GM23338 (cell line): ENCODE measurements at regions not wholly inside any gene's neighbourhood (a gene's known extent, or its start where the extent isn't known, plus 50 kb on each side); places are given as distances from the start of the nearest gene placed in this dataset.
A peak's percentile ranks its signal among the peaks of the same experiment; 100 is the strongest.

Source experiments
- ATAC-seq: fragments of 200-7000 bp; cut with Tn5 transposase; 3 replicates; pipeline ENCODE4 v1.9.1; 2020
- DNase-seq: peaks from one replicate; pipeline ENCODE4 v3.0.0-alpha.2; 2015; ENCODE audit warnings: low spot score
- H2AFZ ChIP-seq: fragments of 200-600 bp; sonication (generic); 2 replicates; pipeline ENCODE4 v1.8.0; 2016; ENCODE audit warnings: antibody characterized with exemption, mild to moderate bottlenecking, moderate library complexity
- H3F3A ChIP-seq: fragments of 200-600 bp; sonication (generic); replicated peaks from 2 replicates; pipeline ENCODE4 v1.8.0; 2017; ENCODE audit warnings: antibody characterized with exemption, mixed run types, low read depth
- H3K27ac ChIP-seq: fragments of 200-600 bp; sonication (generic); 2 replicates; pipeline ENCODE4 v1.6.1; 2016; ENCODE audit warnings: low read depth
- H3K27me3 ChIP-seq: fragments of 200-600 bp; sonication (generic); 2 replicates; pipeline ENCODE4 v1.8.0; 2016; ENCODE audit warnings: mild to moderate bottlenecking, mixed run types, moderate library complexity; ENCODE audit not compliant: insufficient read depth
- H3K36me3 ChIP-seq: fragments of 200-600 bp; sonication (generic); 2 replicates; pipeline ENCODE4 v1.8.0; 2016; ENCODE audit warnings: mild to moderate bottlenecking; ENCODE audit not compliant: insufficient read depth
- H3K4me1 ChIP-seq: fragments of 200-600 bp; sonication (generic); 2 replicates; pipeline ENCODE4 v1.8.0; 2016; ENCODE audit warnings: mild to moderate bottlenecking, moderate library complexity; ENCODE audit not compliant: insufficient read depth
- H3K4me2 ChIP-seq: fragments of 200-600 bp; sonication (generic); 2 replicates; pipeline ENCODE4 v1.7.1; 2017; ENCODE audit warnings: mixed run types
- H3K4me3 ChIP-seq: fragments of 200-600 bp; sonication (generic); 2 replicates; pipeline ENCODE4 v1.6.1; 2016; ENCODE audit warnings: mixed run types
- H3K79me2 ChIP-seq: fragments of 200-600 bp; sonication (generic); replicated peaks from 2 replicates; pipeline ENCODE4 v1.8.0; 2017; ENCODE audit warnings: mild to moderate bottlenecking; ENCODE audit not compliant: insufficient read depth
- H3K9me2 ChIP-seq: fragments of 200-600 bp; sonication (generic); 2 replicates; pipeline ENCODE4 v1.8.0; 2017; ENCODE audit not compliant: insufficient read depth
- H4K20me1 ChIP-seq: fragments of 200-600 bp; sonication (generic); replicated peaks from 2 replicates; pipeline ENCODE4 v1.8.0; 2017; ENCODE audit warnings: mild to moderate bottlenecking; ENCODE audit not compliant: insufficient read depth
- H3K27ac Mint-ChIP-seq: 2 replicates; pipeline ENCODE4 v1.8.0; 2020; ENCODE audit warnings: inconsistent platforms, mild to moderate bottlenecking, moderate library complexity, mixed read lengths
- H3K27me3 Mint-ChIP-seq: 3 replicates; pipeline ENCODE4 v1.8.0; 2022; ENCODE audit warnings: low read depth, mild to moderate bottlenecking, moderate library complexity, mixed read lengths, inconsistent platforms; ENCODE audit not compliant: insufficient read depth, poor library complexity
- H3K36me3 Mint-ChIP-seq: 3 replicates; pipeline ENCODE4 v1.8.0; 2021; ENCODE audit warnings: low read depth, mild to moderate bottlenecking, inconsistent platforms, moderate library complexity, mixed read lengths
- H3K4me1 Mint-ChIP-seq: 3 replicates; pipeline ENCODE4 v1.8.0; 2020; ENCODE audit warnings: mild to moderate bottlenecking, inconsistent platforms, mixed read lengths
- H3K4me3 Mint-ChIP-seq: 3 replicates; pipeline ENCODE4 v1.8.0; 2021; ENCODE audit warnings: moderate library complexity, mild to moderate bottlenecking, inconsistent platforms, mixed read lengths
- H3K9me3 Mint-ChIP-seq: 3 replicates; pipeline ENCODE4 v1.8.0; 2020; ENCODE audit warnings: moderate library complexity, mild to moderate bottlenecking, inconsistent platforms, mixed read lengths
- CREB1 ChIP-seq: fragments of 250-450 bp; sonication (Bioruptor Pico); IDR thresholded peaks from 2 replicates; pipeline ENCODE4 v1.5.0; 2020; ENCODE audit warnings: low read depth, mild to moderate bottlenecking, moderate library complexity
- CTCF ChIP-seq, 2 experiments: fragments of 200-600 bp in 1 of 2; sonication (generic) in 1 of 2; conservative IDR thresholded peaks; 2 replicates each; pipeline versions ENCODE4 v1.5.1 to v1.6.1; 2016 to 2017; ENCODE audit warnings: antibody characterized with exemption in 2 of 2, low read depth in 2 of 2, mild to moderate bottlenecking in 2 of 2, moderate library complexity in 1 of 2
- EZH2 ChIP-seq: fragments of 200-600 bp; sonication (generic); IDR thresholded peaks from one replicate; pipeline ENCODE4 v1.8.0; 2017; ENCODE audit warnings: antibody characterized with exemption, mild to moderate bottlenecking, low read depth; ENCODE audit not compliant: unreplicated experiment
- EZH2phosphoT487 ChIP-seq: fragments of 200-600 bp; sonication (generic); IDR thresholded peaks from one replicate; pipeline ENCODE4 v1.8.1; 2018; ENCODE audit warnings: antibody characterized with exemption; ENCODE audit not compliant: unreplicated experiment
- JUNB ChIP-seq: IDR thresholded peaks from one replicate; pipeline ENCODE4 v1.6.1; 2016; ENCODE audit warnings: antibody characterized with exemption; ENCODE audit not compliant: unreplicated experiment
- NANOG ChIP-seq: IDR thresholded peaks from 2 replicates; pipeline ENCODE4 v1.6.1; 2016; ENCODE audit warnings: antibody characterized with exemption, borderline replicate concordance
- POLR2AphosphoS5 ChIP-seq: IDR thresholded peaks from 2 replicates; pipeline ENCODE4 v1.6.1; 2016; ENCODE audit warnings: antibody characterized with exemption, low read depth
- REST ChIP-seq: IDR thresholded peaks from one replicate; pipeline ENCODE4 v1.6.1; 2018; ENCODE audit warnings: antibody characterized with exemption; ENCODE audit not compliant: unreplicated experiment
- STAT1 ChIP-seq: IDR thresholded peaks from one replicate; pipeline ENCODE4 v1.6.1; 2016; ENCODE audit warnings: antibody characterized with exemption; ENCODE audit not compliant: unreplicated experiment
- ZNF114 ChIP-seq: fragments of 250-450 bp; sonication (Bioruptor Pico); IDR thresholded peaks from 2 replicates; pipeline ENCODE4 v1.5.0; 2020; ENCODE audit warnings: mild to moderate bottlenecking, moderate library complexity
- ZNF331 ChIP-seq: fragments of 250-450 bp; sonication (Bioruptor Pico); IDR thresholded peaks from 2 replicates; pipeline ENCODE4 v1.5.0; 2020; ENCODE audit warnings: low read depth, mild to moderate bottlenecking, moderate library complexity
- TF ChIP-seq, protein P1 (sequence below): fragments of 250-450 bp; sonication (Bioruptor Pico); IDR thresholded peaks from 2 replicates; pipeline ENCODE4 v1.5.0; 2020; ENCODE audit warnings: mild to moderate bottlenecking, moderate library complexity
- TF ChIP-seq, protein P2 (sequence below): IDR thresholded peaks from 2 replicates; pipeline ENCODE4 v1.6.1; 2016; ENCODE audit warnings: antibody characterized with exemption

GRCh38 chr13:39123578-39123977, 85.3 kb downstream of the NHLRC3 start (continued):
- TF ChIP-seq, protein P1, sequence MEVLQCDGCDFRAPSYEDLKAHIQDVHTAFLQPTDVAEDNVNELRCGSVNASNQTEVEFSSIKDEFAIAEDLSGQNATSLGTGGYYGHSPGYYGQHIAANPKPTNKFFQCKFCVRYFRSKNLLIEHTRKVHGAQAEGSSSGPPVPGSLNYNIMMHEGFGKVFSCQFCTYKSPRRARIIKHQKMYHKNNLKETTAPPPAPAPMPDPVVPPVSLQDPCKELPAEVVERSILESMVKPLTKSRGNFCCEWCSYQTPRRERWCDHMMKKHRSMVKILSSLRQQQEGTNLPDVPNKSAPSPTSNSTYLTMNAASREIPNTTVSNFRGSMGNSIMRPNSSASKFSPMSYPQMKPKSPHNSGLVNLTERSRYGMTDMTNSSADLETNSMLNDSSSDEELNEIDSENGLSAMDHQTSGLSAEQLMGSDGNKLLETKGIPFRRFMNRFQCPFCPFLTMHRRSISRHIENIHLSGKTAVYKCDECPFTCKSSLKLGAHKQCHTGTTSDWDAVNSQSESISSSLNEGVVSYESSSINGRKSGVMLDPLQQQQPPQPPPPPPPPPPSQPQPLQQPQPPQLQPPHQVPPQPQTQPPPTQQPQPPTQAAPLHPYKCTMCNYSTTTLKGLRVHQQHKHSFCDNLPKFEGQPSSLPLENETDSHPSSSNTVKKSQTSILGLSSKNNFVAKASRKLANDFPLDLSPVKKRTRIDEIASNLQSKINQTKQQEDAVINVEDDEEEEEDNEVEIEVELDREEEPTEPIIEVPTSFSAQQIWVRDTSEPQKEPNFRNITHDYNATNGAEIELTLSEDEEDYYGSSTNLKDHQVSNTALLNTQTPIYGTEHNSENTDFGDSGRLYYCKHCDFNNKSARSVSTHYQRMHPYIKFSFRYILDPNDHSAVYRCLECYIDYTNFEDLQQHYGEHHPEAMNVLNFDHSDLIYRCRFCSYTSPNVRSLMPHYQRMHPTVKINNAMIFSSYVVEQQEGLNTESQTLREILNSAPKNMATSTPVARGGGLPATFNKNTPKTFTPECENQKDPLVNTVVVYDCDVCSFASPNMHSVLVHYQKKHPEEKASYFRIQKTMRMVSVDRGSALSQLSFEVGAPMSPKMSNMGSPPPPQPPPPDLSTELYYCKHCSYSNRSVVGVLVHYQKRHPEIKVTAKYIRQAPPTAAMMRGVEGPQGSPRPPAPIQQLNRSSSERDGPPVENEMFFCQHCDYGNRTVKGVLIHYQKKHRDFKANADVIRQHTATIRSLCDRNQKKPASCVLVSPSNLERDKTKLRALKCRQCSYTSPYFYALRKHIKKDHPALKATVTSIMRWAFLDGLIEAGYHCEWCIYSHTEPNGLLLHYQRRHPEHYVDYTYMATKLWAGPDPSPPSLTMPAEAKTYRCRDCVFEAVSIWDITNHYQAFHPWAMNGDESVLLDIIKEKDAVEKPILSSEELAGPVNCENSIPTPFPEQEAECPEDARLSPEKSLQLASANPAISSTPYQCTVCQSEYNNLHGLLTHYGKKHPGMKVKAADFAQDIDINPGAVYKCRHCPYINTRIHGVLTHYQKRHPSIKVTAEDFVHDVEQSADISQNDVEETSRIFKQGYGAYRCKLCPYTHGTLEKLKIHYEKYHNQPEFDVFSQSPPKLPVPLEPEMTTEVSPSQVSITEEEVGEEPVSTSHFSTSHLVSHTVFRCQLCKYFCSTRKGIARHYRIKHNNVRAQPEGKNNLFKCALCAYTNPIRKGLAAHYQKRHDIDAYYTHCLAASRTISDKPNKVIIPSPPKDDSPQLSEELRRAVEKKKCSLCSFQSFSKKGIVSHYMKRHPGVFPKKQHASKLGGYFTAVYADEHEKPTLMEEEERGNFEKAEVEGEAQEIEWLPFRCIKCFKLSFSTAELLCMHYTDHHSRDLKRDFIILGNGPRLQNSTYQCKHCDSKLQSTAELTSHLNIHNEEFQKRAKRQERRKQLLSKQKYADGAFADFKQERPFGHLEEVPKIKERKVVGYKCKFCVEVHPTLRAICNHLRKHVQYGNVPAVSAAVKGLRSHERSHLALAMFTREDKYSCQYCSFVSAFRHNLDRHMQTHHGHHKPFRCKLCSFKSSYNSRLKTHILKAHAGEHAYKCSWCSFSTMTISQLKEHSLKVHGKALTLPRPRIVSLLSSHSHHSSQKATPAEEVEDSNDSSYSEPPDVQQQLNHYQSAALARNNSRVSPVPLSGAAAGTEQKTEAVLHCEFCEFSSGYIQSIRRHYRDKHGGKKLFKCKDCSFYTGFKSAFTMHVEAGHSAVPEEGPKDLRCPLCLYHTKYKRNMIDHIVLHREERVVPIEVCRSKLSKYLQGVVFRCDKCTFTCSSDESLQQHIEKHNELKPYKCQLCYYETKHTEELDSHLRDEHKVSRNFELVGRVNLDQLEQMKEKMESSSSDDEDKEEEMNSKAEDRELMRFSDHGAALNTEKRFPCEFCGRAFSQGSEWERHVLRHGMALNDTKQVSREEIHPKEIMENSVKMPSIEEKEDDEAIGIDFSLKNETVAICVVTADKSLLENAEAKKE (CRISPR knock-in tag) = no peak
- no peak for TF ChIP-seq EZH2phosphoT487

GRCh38 chr13:39129213-39129612, 91.0 kb downstream of the NHLRC3 start:
- no peak for DNase-seq
- H3K27me3 Mint-ChIP-seq = no peaks in the 10 kb centered on the region
- Histone ChIP-seq H2AFZ (peak overlapping the region; percentile 25), H3K4me3 (no peak overlapping the region), H3K27ac (no peak overlapping the region), H3K36me3 (no peaks in the 10 kb centered on the region), H3K27me3 (no peaks in the 10 kb centered on the region), H3K4me1 (0 out of 2 replicates have a peak, but pooled peaks cover 7% of the 10 kb centered on the region), H4K20me1 (no peaks in the 10 kb centered on the region), H3K79me2 (no peaks in the 10 kb centered on the region), H3K4me2 (no peak overlapping the region), H3F3A (no peaks in the 10 kb centered on the region), H3K9me2 (peaks cover 4% of the 10 kb centered on the region; the same call in 1 of the 2 replicates)
- no peak overlapping the region for H3K4me3 Mint-ChIP-seq
- no peak for ATAC-seq
- H3K4me1 Mint-ChIP-seq = peaks cover 16% of the 10 kb centered on the region
- H3K27ac Mint-ChIP-seq = no peak overlapping the region
- H3K9me3 Mint-ChIP-seq = no peaks in the 10 kb centered on the region
- no peaks in the 10 kb centered on the region; the same call in 2 of the 3 replicates for H3K36me3 Mint-ChIP-seq
- TF ChIP-seq, protein P2, sequence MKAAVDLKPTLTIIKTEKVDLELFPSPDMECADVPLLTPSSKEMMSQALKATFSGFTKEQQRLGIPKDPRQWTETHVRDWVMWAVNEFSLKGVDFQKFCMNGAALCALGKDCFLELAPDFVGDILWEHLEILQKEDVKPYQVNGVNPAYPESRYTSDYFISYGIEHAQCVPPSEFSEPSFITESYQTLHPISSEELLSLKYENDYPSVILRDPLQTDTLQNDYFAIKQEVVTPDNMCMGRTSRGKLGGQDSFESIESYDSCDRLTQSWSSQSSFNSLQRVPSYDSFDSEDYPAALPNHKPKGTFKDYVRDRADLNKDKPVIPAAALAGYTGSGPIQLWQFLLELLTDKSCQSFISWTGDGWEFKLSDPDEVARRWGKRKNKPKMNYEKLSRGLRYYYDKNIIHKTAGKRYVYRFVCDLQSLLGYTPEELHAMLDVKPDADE = no peak
- TF ChIP-seq CREB1 (no peak), ZNF331 (CRISPR knock-in tag) (no peak), CTCF (conservative IDR thresholded peaks at IDR 0.05; ENCODE audit: low read depth in 2 of 2) (no peak), REST (no peak), EZH2 (no peak), JUNB (no peak), ZNF114 (CRISPR knock-in tag) (no peak), NANOG (no peak), STAT1 (no peak), POLR2AphosphoS5 (no peak), EZH2phosphoT487 (no peak)
